Esophagus muscularis mucosa (tissue), 4 donors: ENCODE measurements at regions not wholly inside any gene's neighbourhood (a gene's known extent, or its start where the extent isn't known, plus 50 kb on each side); places are given as distances from the start of the nearest gene placed in this dataset.

ENCODE experiments used
- DNase-seq: peaks from one replicate; pipeline ENCODE4 v3.0.0-alpha.2; 2017; ENCODE audit errors: extremely low spot score
- H3K27ac ChIP-seq, 4 donors: fragments of 200-600 bp; sonication (generic); replicated peaks in 1 of 4; 1 replicate in 3 of 4; 2 replicates in 1 of 4; pipeline ENCODE4 v1.5.1; 2016 to 2019; ENCODE audit warnings: mild to moderate bottlenecking in 1 of 4
- H3K27me3 ChIP-seq, 4 donors: fragments of 200-600 bp; sonication (generic); one replicate each; pipeline versions ENCODE4 v1.5.1 to v1.6.0; 2016 to 2019
- H3K36me3 ChIP-seq, 4 donors: fragments of 200-600 bp; sonication (generic); one replicate each; pipeline ENCODE4 v1.5.1; 2016 to 2019
- H3K4me1 ChIP-seq, 4 donors: fragments of 200-600 bp; sonication (generic); one replicate each; pipeline ENCODE4 v1.5.1; 2016 to 2019
- H3K4me3 ChIP-seq, 4 donors: fragments of 200-600 bp; sonication (generic); 1 replicate in 2 of 4; 2 replicates in 2 of 4; pipeline ENCODE4 v1.5.1; 2016 to 2019; ENCODE audit warnings: mild to moderate bottlenecking in 4 of 4, moderate library complexity in 1 of 4
- H3K9me3 ChIP-seq, 4 donors: fragments of 200-600 bp; sonication (generic); 1 replicate in 3 of 4; 2 replicates in 1 of 4; pipeline ENCODE4 v1.5.1; 2016 to 2019
- CTCF ChIP-seq, 3 experiments: fragments of 200-600 bp in 2 of 3; fragments of 450-650 bp in 1 of 3; sonication (generic) in 2 of 3; IDR thresholded peaks; one replicate each; pipeline ENCODE4 v1.5.1; 2017 to 2019; ENCODE audit warnings: antibody characterized with exemption in 3 of 3, mild to moderate bottlenecking in 2 of 3, moderate library complexity in 1 of 3
- EP300 ChIP-seq: sonication (generic); formaldehyde crosslinking; IDR thresholded peaks from one replicate; pipeline ENCODE4 v1.6.1; 2017; ENCODE audit warnings: antibody characterized with exemption
- POLR2A ChIP-seq: fragments of 450-650 bp; IDR thresholded peaks from one replicate; pipeline ENCODE4 v1.6.1; 2017; ENCODE audit warnings: antibody characterized with exemption, moderate library complexity, mild to moderate bottlenecking, low read depth
- POLR2AphosphoS5 ChIP-seq, 2 donors: sonication (generic); formaldehyde crosslinking; IDR thresholded peaks; one replicate each; pipeline ENCODE4 v1.6.1; 2017; ENCODE audit warnings: antibody characterized with exemption in 2 of 2
- WGBS: methylation state at CpG from one replicate; pipeline ENCODE4 v1.1.5; 2018; 5-methylcytosine and 5-hydroxymethylcytosine counted together
- intact Hi-C: fragments of 100-400 bp; cut with DNase I; formaldehyde crosslinking; loops from one replicate; pipeline ENCODE4 v1.15.1; 2023

GRCh38 chr21:35485364-35485763, 436.3 kb upstream of the RUNX1 start:
- H3K27ac ChIP-seq: no peak overlapping the region
- TF ChIP-seq CTCF (IDR thresholded peaks at IDR 0.05) (no peak), EP300 (no peak), POLR2AphosphoS5 (IDR thresholded peaks at IDR 0.05) (no peak)
- 90% methylated on average over 2 of the region's 2 CpGs for WGBS
- no peaks in the 10 kb centered on the region for H3K36me3 ChIP-seq
- intact Hi-C loops: no loop called here
- H3K4me3 ChIP-seq: no peak overlapping the region
- H3K4me1 ChIP-seq: no peaks in the 10 kb centered on the region
- no peaks in the 10 kb centered on the region for H3K9me3 ChIP-seq
- no peak for DNase-seq
- H3K27me3 ChIP-seq: peaks cover 0 to 6% (median 0%) of the 10 kb centered on the region in 4 donors

DNA sequence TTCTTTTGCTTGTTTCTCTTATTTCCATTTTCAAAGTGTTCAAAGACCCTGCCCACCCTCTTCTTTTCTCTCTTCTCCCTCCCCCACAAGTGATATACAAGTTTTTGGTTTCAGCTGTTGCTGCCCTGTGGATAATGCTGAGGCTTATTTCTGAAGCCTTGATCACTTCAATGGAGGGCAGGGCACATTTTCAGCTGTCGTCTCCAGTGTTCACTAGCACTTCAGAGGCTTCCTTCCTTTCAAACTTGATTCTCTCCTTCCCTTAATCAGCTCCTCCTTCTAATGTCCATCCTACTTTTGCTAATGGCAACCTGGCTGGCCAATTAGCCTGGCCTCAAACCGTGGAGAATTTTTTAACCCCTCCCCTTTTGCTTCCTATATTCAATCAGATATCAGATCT, 435.7 kb upstream of the RUNX1 start:
- no peak for TF ChIP-seq EP300
- no peak for TF ChIP-seq POLR2AphosphoS5 (IDR thresholded peaks at IDR 0.05)
- no peak for TF ChIP-seq POLR2A
- TF ChIP-seq CTCF (IDR thresholded peaks at IDR 0.05): no peak
- intact Hi-C loops: no loop called here
- Histone ChIP-seq H3K9me3 (peaks cover 0 to 2% (median 0%) of the 10 kb centered on the region in 4 donors), H3K4me3 (no peak overlapping the region), H3K27me3 (peaks cover 0 to 6% (median 0%) of the 10 kb centered on the region in 4 donors), H3K27ac (no peak overlapping the region), H3K36me3 (no peaks in the 10 kb centered on the region), H3K4me1 (no peaks in the 10 kb centered on the region)
- 53% methylated on average over 2 of the region's 2 CpGs for WGBS
- no peak for DNase-seq

DNA sequence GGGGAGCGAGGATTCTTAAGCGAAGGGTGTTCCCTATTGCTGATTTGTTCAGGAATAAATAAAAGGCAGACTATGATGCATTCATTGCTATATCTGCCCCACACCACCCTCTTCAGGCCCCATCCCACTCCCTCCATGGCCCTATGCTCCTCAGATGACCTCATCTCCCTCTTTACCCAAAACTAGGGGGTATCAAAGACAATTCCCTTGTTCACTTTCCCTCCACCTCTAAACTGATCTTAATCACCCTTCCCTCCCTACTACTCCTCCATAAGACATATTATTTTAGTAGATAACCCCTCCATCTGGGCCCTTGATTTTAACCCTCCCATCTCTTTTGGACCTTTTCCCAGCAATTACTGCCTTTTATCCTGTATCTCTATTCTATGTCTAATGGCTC, 434.9 kb upstream of the RUNX1 start:
- no peaks in the 10 kb centered on the region for H3K36me3 ChIP-seq
- H3K27me3 ChIP-seq: peaks cover 0 to 10% (median 0%) of the 10 kb centered on the region in 4 donors
- TF ChIP-seq POLR2A (no peak), CTCF (IDR thresholded peaks at IDR 0.05) (no peak), POLR2AphosphoS5 (IDR thresholded peaks at IDR 0.05) (no peak), EP300 (no peak)
- intact Hi-C loops: no loop called here
- no peak overlapping the region for H3K27ac ChIP-seq
- WGBS: 97% methylated on average over 2 of the region's 2 CpGs
- H3K9me3 ChIP-seq: peaks cover 0 to 6% (median 0%) of the 10 kb centered on the region in 4 donors
- H3K4me3 ChIP-seq: no peak overlapping the region
- no peaks in the 10 kb centered on the region for H3K4me1 ChIP-seq
- no peak for DNase-seq

DNA sequence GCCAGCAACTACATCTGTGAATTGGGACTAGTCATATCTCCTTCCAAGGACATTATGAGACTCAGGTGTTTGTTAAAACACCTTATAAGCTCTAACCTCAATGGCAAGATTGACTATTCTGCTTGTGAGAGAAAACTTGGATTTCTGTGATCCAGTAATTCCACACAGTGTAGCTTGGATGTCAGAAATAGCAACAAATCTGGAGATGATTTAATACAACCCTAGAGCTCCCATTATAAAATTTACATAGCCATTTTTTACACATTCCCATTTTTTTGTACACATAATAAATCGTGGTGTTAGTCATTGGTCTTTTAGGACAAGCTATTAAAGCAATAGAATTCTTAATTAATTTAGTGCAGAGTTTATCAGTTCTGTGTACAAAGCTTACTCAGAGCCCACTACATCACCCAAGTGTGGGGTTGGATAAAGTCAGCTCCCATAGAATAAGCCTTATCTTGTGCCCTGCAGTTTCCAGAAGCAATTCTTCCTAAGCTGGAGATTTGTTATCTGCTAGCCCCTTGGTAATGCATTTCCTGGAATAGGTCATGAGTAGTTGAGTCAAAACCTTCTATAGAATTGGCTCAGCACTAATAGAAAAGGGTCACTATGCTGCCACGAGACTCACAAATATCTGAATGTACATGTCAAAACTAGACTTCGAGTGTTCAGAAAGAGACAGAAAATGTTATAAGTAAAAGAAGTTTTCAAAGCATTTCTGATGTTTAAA, 434.0 kb upstream of the RUNX1 start:
- Histone ChIP-seq H3K36me3 (no peaks in the 10 kb centered on the region), H3K27me3 (peaks cover 0 to 10% (median 0%) of the 10 kb centered on the region in 4 donors), H3K4me1 (no peaks in the 10 kb centered on the region), H3K27ac (no peak overlapping the region), H3K4me3 (no peak overlapping the region), H3K9me3 (peaks cover 0 to 6% (median 0%) of the 10 kb centered on the region in 4 donors)
- no peak for TF ChIP-seq EP300
- no peak for TF ChIP-seq POLR2AphosphoS5 (IDR thresholded peaks at IDR 0.05)
- no peak for TF ChIP-seq CTCF (IDR thresholded peaks at IDR 0.05)
- TF ChIP-seq POLR2A: no peak
- no peak for DNase-seq
- intact Hi-C loops: no loop called here
- WGBS: 63% methylated on average over 3 of the region's 3 CpGs

- Histone ChIP-seq H3K27me3 (peaks cover 0 to 10% (median 0%) of the 10 kb centered on the region in 4 donors), H3K9me3 (peaks cover 0 to 6% (median 0%) of the 10 kb centered on the region in 4 donors), H3K4me3 (no peak overlapping the region), H3K4me1 (no peaks in the 10 kb centered on the region), H3K36me3 (no peaks in the 10 kb centered on the region), H3K27ac (no peak overlapping the region)
- no peak for TF ChIP-seq CTCF (IDR thresholded peaks at IDR 0.05)
- no peak for TF ChIP-seq EP300
- intact Hi-C loops: no loop called here
- 73% methylated on average over 2 of the region's 2 CpGs for WGBS
- no peak for DNase-seq
These were observed 433.0 kb upstream of the RUNX1 start for GRCh38 chr21:35482096-35482495.
